ENCODE measurements at regions not wholly inside any gene's neighbourhood (a gene's known extent, or its start where the extent isn't known, plus 50 kb on each side); places are given as distances from the start of the nearest gene placed in this dataset.

- POLR2A ChIA-PET: interaction anchor here (1.2 kb wide), 1 partner anchor 43 kb away, joined by 4 read pairs; no protein-coding TSS in a partner anchor
- no TSS peak for BruUV-seq (replicated peaks)
- Mint-ChIP-seq H3K4me3 (ENCODE audit: unreplicated experiment) (no peak overlapping the region), H3K9me3 (ENCODE audit: unreplicated experiment) (no peaks in the 10 kb centered on the region), H3K4me1 (ENCODE audit: insufficient read depth, unreplicated experiment) (peaks cover 6% of the 10 kb centered on the region), H3K27ac (ENCODE audit: low read depth, unreplicated experiment) (no peak overlapping the region), H3K36me3 (ENCODE audit: insufficient read depth, unreplicated experiment) (no peaks in the 10 kb centered on the region), H3K27me3 (ENCODE audit: insufficient read depth, unreplicated experiment) (no peaks in the 10 kb centered on the region)
- no peak for DNase-seq (ENCODE audit: unreplicated experiment)
- intact Hi-C loops (cut with micrococcal nuclease): no loop called here
- no peak for TF ChIP-seq CTCF (IDR thresholded peaks at IDR 0.05; ENCODE audit: unreplicated experiment)
- CTCF ChIA-PET: interaction anchor here (0.6 to 1.6 kb wide), 4 partner anchors 11 to 608 kb away, joined by 3 to 5 read pairs (median 4); no protein-coding TSS in a partner anchor
Observed at GRCh38 chr5:73304381-73304780, 131.4 kb downstream of the TMEM174 start.

- CTCF ChIA-PET: interaction anchor here (0.6 to 1.6 kb wide), 3 partner anchors 20 to 608 kb away, joined by 3 to 5 read pairs (median 3); no protein-coding TSS in a partner anchor
- DNase-seq (ENCODE audit: unreplicated experiment): no peak
- H3K4me3 Mint-ChIP-seq (ENCODE audit: unreplicated experiment): no peak overlapping the region
- intact Hi-C loops (cut with micrococcal nuclease): no loop called here
- TF ChIP-seq CTCF (IDR thresholded peaks at IDR 0.05; ENCODE audit: unreplicated experiment): no peak
- H3K4me1 Mint-ChIP-seq (ENCODE audit: insufficient read depth, unreplicated experiment): peaks cover 6% of the 10 kb centered on the region
- BruUV-seq (replicated peaks): no TSS peak
- no peaks in the 10 kb centered on the region for H3K27me3 Mint-ChIP-seq (ENCODE audit: insufficient read depth, unreplicated experiment)
- H3K27ac Mint-ChIP-seq (ENCODE audit: low read depth, unreplicated experiment): no peak overlapping the region
- no peaks in the 10 kb centered on the region for H3K36me3 Mint-ChIP-seq (ENCODE audit: insufficient read depth, unreplicated experiment)
- no peaks in the 10 kb centered on the region for H3K9me3 Mint-ChIP-seq (ENCODE audit: unreplicated experiment)
- POLR2A ChIA-PET: interaction anchor here (0.5 to 1.2 kb wide), 2 partner anchors 8 to 68 kb away, joined by 3 to 5 read pairs; no protein-coding TSS in a partner anchor
Observed at GRCh38 chr5:73303148-73304079, 130.4 kb downstream of the TMEM174 start.

GRCh38 chr5:73302797-73303147 is 129.8 kb downstream of the TMEM174 start:
- ChIA-PET CTCF (interaction anchor here (0.6 to 1.1 kb wide), 4 partner anchors 21 to 156 kb away, joined by 3 to 4 read pairs (median 3); no protein-coding TSS in a partner anchor), POLR2A (interaction anchor here (1.2 kb wide), 1 partner anchor 9 kb away, joined by 5 read pairs; no protein-coding TSS in a partner anchor)
- no peak overlapping the region for H3K4me3 Mint-ChIP-seq (ENCODE audit: unreplicated experiment)
- no peak for TF ChIP-seq CTCF (IDR thresholded peaks at IDR 0.05; ENCODE audit: unreplicated experiment)
- intact Hi-C loops (cut with micrococcal nuclease): no loop called here
- H3K9me3 Mint-ChIP-seq (ENCODE audit: unreplicated experiment): no peaks in the 10 kb centered on the region
- H3K27me3 Mint-ChIP-seq (ENCODE audit: insufficient read depth, unreplicated experiment): no peaks in the 10 kb centered on the region
- no TSS peak for BruUV-seq (replicated peaks)
- no peak overlapping the region for H3K27ac Mint-ChIP-seq (ENCODE audit: low read depth, unreplicated experiment)
- peaks cover 5% of the 10 kb centered on the region for H3K4me1 Mint-ChIP-seq (ENCODE audit: insufficient read depth, unreplicated experiment)
- H3K36me3 Mint-ChIP-seq (ENCODE audit: insufficient read depth, unreplicated experiment): no peaks in the 10 kb centered on the region
- DNase-seq (ENCODE audit: unreplicated experiment): no peak

- POLR2A ChIA-PET: no interaction called here
- CTCF ChIA-PET: interaction anchor here (1.0 to 1.1 kb wide), 2 partner anchors 9 to 84 kb away, joined by 3 read pairs; no protein-coding TSS in a partner anchor
- intact Hi-C loops (cut with micrococcal nuclease): no loop called here
- no peaks in the 10 kb centered on the region for H3K36me3 Mint-ChIP-seq (ENCODE audit: insufficient read depth, unreplicated experiment)
- H3K9me3 Mint-ChIP-seq (ENCODE audit: unreplicated experiment): no peaks in the 10 kb centered on the region
- no peak overlapping the region for H3K27ac Mint-ChIP-seq (ENCODE audit: low read depth, unreplicated experiment)
- no TSS peak for BruUV-seq (replicated peaks)
- no peak for DNase-seq (ENCODE audit: unreplicated experiment)
- H3K4me1 Mint-ChIP-seq (ENCODE audit: insufficient read depth, unreplicated experiment): peaks cover 9% of the 10 kb centered on the region
- H3K27me3 Mint-ChIP-seq (ENCODE audit: insufficient read depth, unreplicated experiment): no peaks in the 10 kb centered on the region
- no peak for TF ChIP-seq CTCF (IDR thresholded peaks at IDR 0.05; ENCODE audit: unreplicated experiment)
- no peak overlapping the region for H3K4me3 Mint-ChIP-seq (ENCODE audit: unreplicated experiment)
Observed at GRCh38 chr5:73301208-73301901, 128.4 kb downstream of the TMEM174 start.
